ENCODE measurements at regions not wholly inside any gene's neighbourhood (a gene's known extent, or its start where the extent isn't known, plus 50 kb on each side); places are given as distances from the start of the nearest gene placed in this dataset.

GRCh38 chr3:70849911-70850699, 537.7 kb upstream of the MDFIC2 start:
- no peak for DNase-seq (ENCODE audit: insufficient read length, low spot score)
- TF ChIP-seq, protein P1, sequence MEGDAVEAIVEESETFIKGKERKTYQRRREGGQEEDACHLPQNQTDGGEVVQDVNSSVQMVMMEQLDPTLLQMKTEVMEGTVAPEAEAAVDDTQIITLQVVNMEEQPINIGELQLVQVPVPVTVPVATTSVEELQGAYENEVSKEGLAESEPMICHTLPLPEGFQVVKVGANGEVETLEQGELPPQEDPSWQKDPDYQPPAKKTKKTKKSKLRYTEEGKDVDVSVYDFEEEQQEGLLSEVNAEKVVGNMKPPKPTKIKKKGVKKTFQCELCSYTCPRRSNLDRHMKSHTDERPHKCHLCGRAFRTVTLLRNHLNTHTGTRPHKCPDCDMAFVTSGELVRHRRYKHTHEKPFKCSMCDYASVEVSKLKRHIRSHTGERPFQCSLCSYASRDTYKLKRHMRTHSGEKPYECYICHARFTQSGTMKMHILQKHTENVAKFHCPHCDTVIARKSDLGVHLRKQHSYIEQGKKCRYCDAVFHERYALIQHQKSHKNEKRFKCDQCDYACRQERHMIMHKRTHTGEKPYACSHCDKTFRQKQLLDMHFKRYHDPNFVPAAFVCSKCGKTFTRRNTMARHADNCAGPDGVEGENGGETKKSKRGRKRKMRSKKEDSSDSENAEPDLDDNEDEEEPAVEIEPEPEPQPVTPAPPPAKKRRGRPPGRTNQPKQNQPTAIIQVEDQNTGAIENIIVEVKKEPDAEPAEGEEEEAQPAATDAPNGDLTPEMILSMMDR (IDR thresholded peaks at IDR 0.05; ENCODE audit: insufficient read depth, missing control alignments) = no peak
- no peak for FAIRE-seq

DNA sequence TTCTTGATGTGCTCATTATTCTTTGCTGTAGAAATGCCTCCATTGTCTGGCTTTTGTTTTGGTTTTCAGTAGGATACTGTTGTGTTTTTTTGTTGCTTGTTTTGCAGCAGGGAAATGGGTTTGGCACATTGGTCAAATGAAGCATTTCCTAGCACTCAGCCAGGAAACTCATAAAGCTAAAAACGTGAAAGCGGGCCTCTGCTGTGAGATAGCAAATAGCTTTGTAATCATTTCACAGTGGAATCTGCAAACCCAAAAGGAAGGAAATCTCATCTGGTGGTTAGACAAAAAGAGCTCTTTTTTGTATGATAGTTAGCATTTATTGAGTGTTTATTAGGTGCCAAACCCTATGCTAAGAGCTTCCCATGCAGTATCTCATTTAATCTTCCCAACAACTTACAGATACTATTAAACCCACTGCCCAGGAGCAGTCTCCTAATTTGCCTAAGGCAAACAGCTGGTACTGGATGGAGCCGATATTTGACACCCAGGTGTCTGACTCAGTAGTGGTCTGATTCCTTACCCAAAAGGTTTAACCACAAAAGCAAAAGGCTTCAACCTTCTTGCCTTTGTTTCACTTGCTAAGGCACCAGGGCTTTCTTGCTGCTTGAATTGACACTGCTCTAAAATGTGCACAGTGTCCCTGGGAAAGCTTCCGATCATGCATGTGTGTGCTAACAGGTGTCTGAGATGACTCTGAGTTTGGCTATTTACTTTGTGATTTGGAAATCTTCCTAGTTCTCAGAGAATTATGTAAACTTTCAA, 527.9 kb upstream of the MDFIC2 start:
- FAIRE-seq = no peak
- DNase-seq (ENCODE audit: insufficient read length, low spot score) = no peak

DNA sequence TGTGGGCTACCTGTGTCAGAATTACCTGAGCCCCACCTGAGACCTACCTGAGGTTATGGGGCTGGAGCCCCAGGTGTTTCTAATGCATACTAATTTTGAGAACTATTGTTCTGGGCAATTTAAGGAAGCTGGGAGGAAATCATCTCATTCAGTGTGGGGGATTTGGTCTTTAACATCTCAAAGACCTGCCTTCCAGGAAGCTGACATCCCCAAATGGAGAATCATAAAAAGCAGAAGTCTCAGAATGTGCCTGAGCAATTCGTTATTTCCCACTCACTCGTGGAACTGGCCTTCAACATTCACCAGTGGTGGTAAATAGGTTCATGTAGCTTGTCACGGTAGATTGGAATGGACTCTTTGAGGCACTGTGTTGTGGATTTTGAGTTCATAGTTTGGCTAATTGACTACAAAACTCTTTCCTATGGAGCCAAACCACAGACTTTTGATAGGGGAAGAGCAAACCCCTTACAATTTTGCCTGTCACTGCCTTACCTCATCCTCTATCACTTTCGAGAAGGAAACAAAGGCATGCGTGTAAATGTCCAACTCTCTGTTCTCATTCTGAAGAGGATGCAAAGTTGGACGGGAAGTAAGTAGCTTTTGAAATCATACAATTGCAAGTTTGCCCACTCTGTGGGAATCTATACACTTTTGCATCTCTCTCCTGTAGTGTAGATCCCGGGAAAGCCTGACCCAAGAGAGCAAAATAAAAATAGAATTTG, 521.0 kb upstream of the MDFIC2 start:
- FAIRE-seq = no peak
- TF ChIP-seq, protein P1 (IDR thresholded peaks at IDR 0.05; ENCODE audit: insufficient read depth, missing control alignments) = no peak
- no peak for DNase-seq (ENCODE audit: insufficient read length, low spot score)

More for the DNA sequence above, 527.9 kb upstream of the MDFIC2 start:
- TF ChIP-seq, protein P1 (IDR thresholded peaks at IDR 0.05; ENCODE audit: insufficient read depth, missing control alignments) = no peak

GRCh38 chr3:70832834-70833205, 520.4 kb upstream of the MDFIC2 start:
- FAIRE-seq (no peak), DNase-seq (ENCODE audit: insufficient read length, low spot score) (no peak)
- TF ChIP-seq, protein P1 (IDR thresholded peaks at IDR 0.05; ENCODE audit: insufficient read depth, missing control alignments) = no peak

- DNase-seq (ENCODE audit: insufficient read length, low spot score) (no peak), FAIRE-seq (no peak)
- TF ChIP-seq, protein P1 (IDR thresholded peaks at IDR 0.05; ENCODE audit: insufficient read depth, missing control alignments) = no peak
These were observed 519.8 kb upstream of the MDFIC2 start for GRCh38 chr3:70832089-70832833.

- DNase-seq (ENCODE audit: insufficient read length, low spot score) = no peak
- FAIRE-seq = no peak
- TF ChIP-seq, protein P1 (IDR thresholded peaks at IDR 0.05; ENCODE audit: insufficient read depth, missing control alignments) = no peak
These were observed 516.7 kb upstream of the MDFIC2 start for GRCh38 chr3:70829092-70829491.

Data from D721Med (cell line).